Neuronal stem cell (in vitro differentiated cells): ENCODE measurements at regions not wholly inside any gene's neighbourhood (a gene's known extent, or its start where the extent isn't known, plus 50 kb on each side); places are given as distances from the start of the nearest gene placed in this dataset.
"Not testable (repeated sequence)": the region's sequence is repeated elsewhere in the genome, so short reads cannot be mapped to it uniquely, and the experiment has no call there.

Source experiments
- DNase-seq: peaks from one replicate; pipeline ENCODE4 v3.0.0-alpha.2; 2013; ENCODE audit warnings: low spot score
- H2AFZ ChIP-seq: one replicate; pipeline ENCODE4 v1.6.1; 2013; ENCODE audit warnings: mild to moderate bottlenecking, low read length, inconsistent platforms
- H2AK5ac ChIP-seq: 2 replicates; pipeline ENCODE4 v1.6.1; 2013; ENCODE audit warnings: low read depth, mild to moderate bottlenecking, inconsistent platforms, low read length, moderate library complexity, mixed read lengths
- H2BK120ac ChIP-seq: 2 replicates; pipeline ENCODE4 v1.6.1; 2013; ENCODE audit warnings: low read depth, mild to moderate bottlenecking, inconsistent platforms, low read length, moderate library complexity, mixed read lengths
- H2BK12ac ChIP-seq: one replicate; pipeline ENCODE4 v1.6.1; 2013; ENCODE audit warnings: low read length, inconsistent platforms
- H2BK15ac ChIP-seq: 2 replicates; pipeline ENCODE4 v1.6.1; 2013; ENCODE audit warnings: mild to moderate bottlenecking, low read length, inconsistent platforms, mixed read lengths
- H2BK5ac ChIP-seq: one replicate; pipeline ENCODE4 v1.6.1; 2013; ENCODE audit warnings: inconsistent platforms, mild to moderate bottlenecking, low read length, moderate library complexity
- H3K14ac ChIP-seq: one replicate; pipeline ENCODE4 v1.6.1; 2013; ENCODE audit warnings: low read length, inconsistent platforms
- H3K18ac ChIP-seq: 2 replicates; pipeline ENCODE4 v1.6.1; 2013; ENCODE audit warnings: low read length, inconsistent platforms
- H3K23ac ChIP-seq: 2 replicates; pipeline ENCODE4 v1.6.1; 2013; ENCODE audit warnings: low read depth, mild to moderate bottlenecking, mixed read lengths, low read length, inconsistent platforms; ENCODE audit not compliant: poor library complexity
- H3K27ac ChIP-seq: replicated peaks from 3 replicates; pipeline ENCODE4 v1.5.1; 2013; ENCODE audit warnings: low read length, inconsistent platforms
- H3K27me3 ChIP-seq, 3 experiments: 2 replicates each; pipeline ENCODE4 v1.6.1; 2013; ENCODE audit warnings: low read length in 3 of 3, mild to moderate bottlenecking in 2 of 3, inconsistent platforms in 1 of 3, low read depth in 1 of 3, mixed read lengths in 1 of 3, moderate library complexity in 1 of 3; ENCODE audit not compliant: control insufficient read depth in 3 of 3, insufficient read depth in 3 of 3
- H3K36me3 ChIP-seq, 2 donors: replicated peaks in 1 of 2; 2 replicates each; pipeline ENCODE4 v1.6.1; 2013; ENCODE audit warnings: low read length in 2 of 2; ENCODE audit not compliant: control insufficient read depth in 2 of 2, insufficient read depth in 2 of 2
- H3K4ac ChIP-seq: 2 replicates; pipeline ENCODE4 v1.6.1; 2013; ENCODE audit warnings: inconsistent platforms, mild to moderate bottlenecking, low read length, moderate library complexity
- H3K4me1 ChIP-seq, 2 donors: 1 replicate in 1 of 2; 2 replicates in 1 of 2; pipeline ENCODE4 v1.6.1; 2013; ENCODE audit warnings: low read length in 2 of 2, low read depth in 1 of 2; ENCODE audit not compliant: control insufficient read depth in 2 of 2, insufficient read depth in 1 of 2
- H3K4me2 ChIP-seq: one replicate; pipeline ENCODE4 v1.6.1; 2013; ENCODE audit warnings: mild to moderate bottlenecking, low read length, inconsistent platforms; ENCODE audit not compliant: insufficient read depth, poor library complexity, severe bottlenecking
- H3K4me3 ChIP-seq, 2 donors: 2 replicates each; pipeline ENCODE4 v1.5.1; 2013; ENCODE audit warnings: low read length in 2 of 2, mild to moderate bottlenecking in 2 of 2, inconsistent platforms in 1 of 2, moderate library complexity in 1 of 2
- H3K79me1 ChIP-seq: one replicate; pipeline ENCODE4 v1.6.1; 2013; ENCODE audit warnings: low read depth, mild to moderate bottlenecking, inconsistent platforms, low read length, moderate library complexity
- H3K9ac ChIP-seq: one replicate; pipeline ENCODE4 v1.6.1; 2013; ENCODE audit warnings: mild to moderate bottlenecking, low read depth, low read length, inconsistent platforms; ENCODE audit not compliant: poor library complexity
- H3K9me3 ChIP-seq, 2 donors: replicated peaks in 1 of 2; 2 replicates each; pipeline versions ENCODE3 to v1.6.1; 2013; ENCODE audit warnings: low read length in 2 of 2, mild to moderate bottlenecking in 2 of 2, inconsistent platforms in 1 of 2, low read depth in 1 of 2, mixed read lengths in 1 of 2, moderate library complexity in 1 of 2; ENCODE audit not compliant: control insufficient read depth in 2 of 2, insufficient read depth in 1 of 2
- H4K8ac ChIP-seq: one replicate; pipeline ENCODE4 v1.6.1; 2013; ENCODE audit warnings: low read depth, mild to moderate bottlenecking, inconsistent platforms, low read length, moderate library complexity
- H4K91ac ChIP-seq: one replicate; pipeline ENCODE4 v1.6.1; 2013; ENCODE audit warnings: low read length, low read depth, mild to moderate bottlenecking, inconsistent platforms; ENCODE audit not compliant: poor library complexity
- WGBS, 2 donors: extraction: QIAGEN DNeasy Blood & Tissue Kit; methylation state at CpG; one replicate each; pipeline ENCODE4 v1.1.7; 2013; ENCODE audit warnings: missing lambda C conversion rate in 2 of 2, mixed read lengths in 1 of 2; ENCODE audit not compliant: insufficient read length in 2 of 2, insufficient replicate concordance in 1 of 2; ENCODE audit errors: extremely low coverage in 2 of 2; 5-methylcytosine and 5-hydroxymethylcytosine counted together

DNA sequence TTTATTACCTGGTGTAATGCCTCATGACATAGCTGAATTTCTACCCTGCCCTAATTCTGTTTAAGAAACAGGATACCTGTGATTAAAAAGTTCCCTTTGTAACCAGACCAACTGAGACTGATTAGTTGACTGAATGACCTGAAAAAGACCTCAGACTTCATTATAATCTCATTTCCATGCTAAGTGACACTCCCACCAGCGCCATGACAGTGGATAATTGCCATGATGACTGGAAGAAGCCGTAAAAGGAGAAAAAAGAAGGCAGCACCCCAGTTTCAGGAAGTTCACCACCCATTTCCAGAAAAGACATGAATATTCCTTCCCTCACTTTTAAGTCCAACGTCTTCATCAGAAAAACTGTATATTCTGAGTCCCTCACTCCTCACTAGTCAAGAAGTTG is 125.6 kb upstream of the HS3ST4 start:
- peaks cover 0 to 1% of the 10 kb centered on the region in 2 donors for H3K4me1 ChIP-seq
- no peak overlapping the region for H2BK120ac ChIP-seq
- no peak overlapping the region for H2BK12ac ChIP-seq
- no peak for DNase-seq
- H3K27me3 ChIP-seq: no peaks in the 10 kb centered on the region
- no peak overlapping the region for H3K9ac ChIP-seq
- no peak overlapping the region for H3K4me3 ChIP-seq
- no peak overlapping the region for H3K4me2 ChIP-seq
- no peak overlapping the region for H3K14ac ChIP-seq
- no peak overlapping the region for H4K91ac ChIP-seq
- no peak overlapping the region for H2AFZ ChIP-seq
- no peaks in the 10 kb centered on the region for H3K79me1 ChIP-seq
- H3K23ac ChIP-seq: no peak overlapping the region
- H3K9me3 ChIP-seq: no peaks in the 10 kb centered on the region
- H3K27ac ChIP-seq: no peak overlapping the region
- no peak overlapping the region for H2BK5ac ChIP-seq
- no peak overlapping the region for H2AK5ac ChIP-seq
- no peak overlapping the region for H3K4ac ChIP-seq
- no peak overlapping the region for H4K8ac ChIP-seq
- no peak overlapping the region for H3K18ac ChIP-seq
- WGBS, 2 donors: no CpG with 5 or more reads among the region's 3 CpGs
- H3K36me3 ChIP-seq: no peaks in the 10 kb centered on the region
- H2BK15ac ChIP-seq: no peak overlapping the region

GRCh38 chr16:25563700-25564099 is 128.1 kb upstream of the HS3ST4 start:
- no peak overlapping the region for H2BK120ac ChIP-seq
- H4K8ac ChIP-seq: no peak overlapping the region
- no peak overlapping the region for H3K9ac ChIP-seq
- H2BK15ac ChIP-seq: no peak overlapping the region
- no peak overlapping the region for H3K4me2 ChIP-seq
- no CpG with 5 or more reads among the region's 4 CpGs for WGBS, 2 donors
- no peak overlapping the region for H2BK5ac ChIP-seq
- H3K27me3 ChIP-seq: no peaks in the 10 kb centered on the region
- H2BK12ac ChIP-seq: no peak overlapping the region
- no peak overlapping the region for H3K4me3 ChIP-seq
- no peak overlapping the region for H2AFZ ChIP-seq
- H3K36me3 ChIP-seq: no peaks in the 10 kb centered on the region
- H3K4me1 ChIP-seq: no peaks in the 10 kb centered on the region
- no peak for DNase-seq
- no peak overlapping the region for H3K14ac ChIP-seq
- H3K23ac ChIP-seq: no peak overlapping the region
- H3K79me1 ChIP-seq: no peaks in the 10 kb centered on the region
- no peak overlapping the region for H2AK5ac ChIP-seq
- H3K4ac ChIP-seq: no peak overlapping the region
- H3K9me3 ChIP-seq: no peaks in the 10 kb centered on the region
- H4K91ac ChIP-seq: no peak overlapping the region
- H3K18ac ChIP-seq: no peak overlapping the region
- no peak overlapping the region for H3K27ac ChIP-seq

DNA sequence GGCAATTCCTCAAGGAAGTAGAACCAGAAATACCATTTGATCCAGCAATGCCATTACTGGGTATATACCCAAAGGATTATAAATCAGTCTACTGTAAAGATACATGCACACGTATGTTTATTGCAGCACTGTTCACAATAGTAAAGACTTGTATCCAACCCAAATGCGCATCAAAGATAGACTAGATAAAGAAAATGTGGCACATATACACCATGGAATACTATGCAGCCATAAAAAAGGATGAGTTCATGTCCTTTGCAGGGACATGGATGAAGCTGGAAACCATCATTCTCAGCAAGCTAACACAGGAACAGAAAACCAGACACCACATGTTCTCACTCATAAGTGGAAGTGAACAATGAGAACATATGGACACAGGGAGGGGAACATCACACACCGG is 130.0 kb upstream of the HS3ST4 start:
- H3K36me3 ChIP-seq, H2BK5ac ChIP-seq, H3K18ac ChIP-seq, H2BK15ac ChIP-seq, DNase-seq, H3K9ac ChIP-seq, H3K9me3 ChIP-seq, H4K8ac ChIP-seq, H2AFZ ChIP-seq, H3K79me1 ChIP-seq, H3K4ac ChIP-seq, H2BK12ac ChIP-seq, H3K14ac ChIP-seq, H3K27ac ChIP-seq, H2BK120ac ChIP-seq, H3K27me3 ChIP-seq, H3K4me3 ChIP-seq, H3K4me1 ChIP-seq, H3K4me2 ChIP-seq, H4K91ac ChIP-seq, H2AK5ac ChIP-seq, H3K23ac ChIP-seq: not testable (repeated sequence)
- no CpG with 5 or more reads among the region's 3 CpGs for WGBS, 2 donors

- H4K91ac ChIP-seq, H3K36me3 ChIP-seq, H3K79me1 ChIP-seq, H2BK120ac ChIP-seq, H3K4ac ChIP-seq, H3K4me2 ChIP-seq, H3K23ac ChIP-seq, H3K27me3 ChIP-seq, H2BK12ac ChIP-seq, H2BK15ac ChIP-seq, H3K27ac ChIP-seq, H3K4me1 ChIP-seq, H2AK5ac ChIP-seq, H4K8ac ChIP-seq, H3K9ac ChIP-seq, H3K9me3 ChIP-seq, H2AFZ ChIP-seq, DNase-seq: not testable (repeated sequence)
- H3K18ac ChIP-seq: peak overlapping the region; percentile 64
- H2BK5ac ChIP-seq: peak overlapping the region; percentile 71
- WGBS, 2 donors: no CpG with 5 or more reads among the region's 4 CpGs
- peak overlapping the region in 1 of 2 donors; percentile 30 for H3K4me3 ChIP-seq
- peak overlapping the region; percentile 82 for H3K14ac ChIP-seq
Measured at GRCh38 chr16:25556968-25557312, 134.8 kb upstream of the HS3ST4 start.
